GM18867 (cell line): ENCODE measurements at regions not wholly inside any gene's neighbourhood (a gene's known extent, or its start where the extent isn't known, plus 50 kb on each side); places are given as distances from the start of the nearest gene placed in this dataset.

Experiments used
- ATAC-seq: cut with Tn5 transposase; IDR thresholded peaks from one replicate; pipeline ENCODE4 v1.9.1; 2021; ENCODE audit warnings: mild to moderate bottlenecking, moderate library complexity; ENCODE audit not compliant: unreplicated experiment

GRCh38 chr7:22913158-22913557 lies 90.5 kb upstream of the TOMM7 start:
- ATAC-seq: no peak

- ATAC-seq: no peak
These were observed 89.2 kb upstream of the TOMM7 start for GRCh38 chr7:22911889-22912288.

GRCh38 chr7:22909917-22910316 lies 87.3 kb upstream of the TOMM7 start:
- ATAC-seq: no peak

- ATAC-seq: no peak
These were observed 85.2 kb upstream of the TOMM7 start for GRCh38 chr7:22907805-22908204.

- no peak for ATAC-seq
These were observed 78.1 kb upstream of the TOMM7 start for GRCh38 chr7:22900784-22901183.

GRCh38 chr7:22900101-22900500 lies 77.5 kb upstream of the TOMM7 start:
- ATAC-seq: no peak

- ATAC-seq: no peak
These were observed 74.3 kb upstream of the TOMM7 start for GRCh38 chr7:22896917-22897316.

GRCh38 chr7:22895828-22896165 lies 73.1 kb upstream of the TOMM7 start:
- no peak for ATAC-seq

- ATAC-seq: no peak
These were observed 72.6 kb upstream of the TOMM7 start for GRCh38 chr7:22895140-22895827.

- no peak for ATAC-seq
These were observed 71.9 kb upstream of the TOMM7 start for GRCh38 chr7:22894546-22894945.

- no peak for ATAC-seq
These were observed 68.1 kb upstream of the TOMM7 start for GRCh38 chr7:22890773-22891172.

GRCh38 chr7:22885797-22886261 lies 63.2 kb upstream of the TOMM7 start:
- peak; percentile 88 for ATAC-seq

GRCh38 chr7:22884911-22885788 lies 62.5 kb upstream of the TOMM7 start:
- peak; percentile 46 for ATAC-seq

- no peak for ATAC-seq
These were observed 59.5 kb upstream of the TOMM7 start for GRCh38 chr7:22882106-22882505.

- ATAC-seq: no peak
These were observed 57.2 kb upstream of the TOMM7 start for GRCh38 chr7:22879709-22880306.

GRCh38 chr7:22879280-22879679 lies 56.6 kb upstream of the TOMM7 start:
- no peak for ATAC-seq

- no peak for ATAC-seq
These were observed 54.5 kb upstream of the TOMM7 start for GRCh38 chr7:22876986-22877729.

- no peak for ATAC-seq
These were observed 52.8 kb upstream of the TOMM7 start for GRCh38 chr7:22875470-22875869.

- ATAC-seq: no peak
These were observed 52.3 kb upstream of the TOMM7 start for GRCh38 chr7:22874904-22875303.
